ENCODE measurements at regions not wholly inside any gene's neighbourhood (a gene's known extent, or its start where the extent isn't known, plus 50 kb on each side); places are given as distances from the start of the nearest gene placed in this dataset.

DNA sequence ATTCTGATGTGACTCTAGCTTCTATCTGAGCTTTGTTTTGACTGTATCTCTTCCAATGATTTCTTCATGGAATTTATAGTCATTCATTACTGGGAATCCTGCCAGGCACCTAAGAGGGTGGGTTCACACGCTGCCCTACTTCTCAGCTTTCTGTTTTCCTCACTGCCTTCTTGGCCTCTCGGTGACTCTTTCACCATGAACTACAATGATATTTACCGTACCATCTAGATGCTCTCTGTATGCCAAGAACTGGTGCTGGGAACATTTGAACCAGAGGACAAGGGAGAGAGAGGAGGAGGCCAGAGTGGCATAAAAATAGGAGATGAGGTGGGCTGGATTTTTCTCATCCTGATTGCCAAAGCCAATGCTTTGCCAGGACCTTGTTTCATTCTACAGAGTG, 280.0 kb upstream of the P2RY1 start (continued):
- TF ChIP-seq, protein P1, sequence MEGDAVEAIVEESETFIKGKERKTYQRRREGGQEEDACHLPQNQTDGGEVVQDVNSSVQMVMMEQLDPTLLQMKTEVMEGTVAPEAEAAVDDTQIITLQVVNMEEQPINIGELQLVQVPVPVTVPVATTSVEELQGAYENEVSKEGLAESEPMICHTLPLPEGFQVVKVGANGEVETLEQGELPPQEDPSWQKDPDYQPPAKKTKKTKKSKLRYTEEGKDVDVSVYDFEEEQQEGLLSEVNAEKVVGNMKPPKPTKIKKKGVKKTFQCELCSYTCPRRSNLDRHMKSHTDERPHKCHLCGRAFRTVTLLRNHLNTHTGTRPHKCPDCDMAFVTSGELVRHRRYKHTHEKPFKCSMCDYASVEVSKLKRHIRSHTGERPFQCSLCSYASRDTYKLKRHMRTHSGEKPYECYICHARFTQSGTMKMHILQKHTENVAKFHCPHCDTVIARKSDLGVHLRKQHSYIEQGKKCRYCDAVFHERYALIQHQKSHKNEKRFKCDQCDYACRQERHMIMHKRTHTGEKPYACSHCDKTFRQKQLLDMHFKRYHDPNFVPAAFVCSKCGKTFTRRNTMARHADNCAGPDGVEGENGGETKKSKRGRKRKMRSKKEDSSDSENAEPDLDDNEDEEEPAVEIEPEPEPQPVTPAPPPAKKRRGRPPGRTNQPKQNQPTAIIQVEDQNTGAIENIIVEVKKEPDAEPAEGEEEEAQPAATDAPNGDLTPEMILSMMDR (IDR thresholded peaks at IDR 0.05 in 2 of 3, conservative IDR thresholded peaks at IDR 0.05 in 1 of 3; ENCODE audit: borderline replicate concordance in 1 of 3, insufficient read depth in 1 of 3, low read depth in 2 of 3, low read length in 2 of 3): no peak

DNA sequence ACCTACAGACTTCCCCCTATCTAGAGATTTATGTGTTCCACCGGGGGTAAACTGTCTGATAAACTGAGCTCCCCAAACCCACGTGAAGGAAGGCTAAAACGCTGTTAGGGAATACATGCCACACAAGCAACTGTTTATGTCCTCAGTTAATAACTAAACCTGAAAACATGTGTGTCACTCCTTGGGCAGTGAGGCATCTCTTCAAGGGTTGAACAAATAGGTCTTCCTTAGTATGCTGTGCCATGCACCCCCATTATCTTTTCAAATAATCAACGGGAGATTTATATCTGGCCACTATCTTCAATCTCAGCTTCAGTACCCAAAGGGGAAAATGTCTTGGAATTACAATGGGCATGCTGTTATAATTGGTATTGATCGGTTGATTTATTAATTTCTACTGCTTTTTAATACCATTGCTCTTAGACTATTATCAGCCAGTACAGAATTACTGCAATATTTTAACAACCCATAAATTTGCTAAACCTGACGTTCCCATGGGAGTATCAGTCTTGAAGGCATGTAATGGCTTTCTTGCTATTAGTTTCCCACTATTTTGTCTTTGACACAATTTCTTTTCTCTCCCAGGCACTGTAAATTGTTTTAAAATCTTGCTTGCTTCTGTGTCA, 279.2 kb upstream of the P2RY1 start:
- H2AFZ ChIP-seq (ENCODE audit: low read depth, low read length, poor library complexity, severe bottlenecking): no peak overlapping the region
- intact Hi-C loops (cut with micrococcal nuclease): no loop called here
- CTCF ChIA-PET: no interaction called here
- H3K27ac ChIP-seq (ENCODE audit: low read depth, low read length): no peak overlapping the region
- RAD21 ChIA-PET (ENCODE audit: low non-redundant PET in 1 of 2, low total read pairs in 2 of 2, uncharacterized antibody in 2 of 2, unreplicated experiment in 2 of 2): no interaction called here
- BruUV-seq (replicated peaks): no TSS peak
- no peaks in the 10 kb centered on the region for H3K4me1 ChIP-seq (ENCODE audit: control insufficient read depth in 1 of 2, insufficient read depth in 2 of 2, low read length in 2 of 2)
- no peaks in the 10 kb centered on the region for H3K9me2 ChIP-seq (ENCODE audit: insufficient read depth)
- H3K9me3 ChIP-seq (ENCODE audit: control insufficient read depth in 1 of 2, insufficient read depth in 1 of 2, low read depth in 1 of 2, low read length in 2 of 2): no peaks in the 10 kb centered on the region
- POLR2A ChIA-PET: no interaction called here
- no peak overlapping the region for H3K4me2 ChIP-seq (ENCODE audit: low read length)
- no peak for TF ChIP-seq YY1 (IDR thresholded peaks at IDR 0.05; ENCODE audit: extremely low read depth, insufficient replicate concordance, low read depth, low read length)
- TF ChIP-seq ELF1 (IDR thresholded peaks at IDR 0.05; ENCODE audit: borderline replicate concordance, low read depth): no peak
- TF ChIP-seq, protein P2, sequence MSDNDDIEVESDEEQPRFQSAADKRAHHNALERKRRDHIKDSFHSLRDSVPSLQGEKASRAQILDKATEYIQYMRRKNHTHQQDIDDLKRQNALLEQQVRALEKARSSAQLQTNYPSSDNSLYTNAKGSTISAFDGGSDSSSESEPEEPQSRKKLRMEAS (IDR thresholded peaks at IDR 0.05): no peak
- TF ChIP-seq POLR2A (IDR thresholded peaks at IDR 0.05; ENCODE audit: borderline replicate concordance, extremely low read depth, insufficient read depth, insufficient read length): no peak
- TF ChIP-seq RAD21 (IDR thresholded peaks at IDR 0.05; ENCODE audit: low read depth): no peak
- TF ChIP-seq, protein P3, sequence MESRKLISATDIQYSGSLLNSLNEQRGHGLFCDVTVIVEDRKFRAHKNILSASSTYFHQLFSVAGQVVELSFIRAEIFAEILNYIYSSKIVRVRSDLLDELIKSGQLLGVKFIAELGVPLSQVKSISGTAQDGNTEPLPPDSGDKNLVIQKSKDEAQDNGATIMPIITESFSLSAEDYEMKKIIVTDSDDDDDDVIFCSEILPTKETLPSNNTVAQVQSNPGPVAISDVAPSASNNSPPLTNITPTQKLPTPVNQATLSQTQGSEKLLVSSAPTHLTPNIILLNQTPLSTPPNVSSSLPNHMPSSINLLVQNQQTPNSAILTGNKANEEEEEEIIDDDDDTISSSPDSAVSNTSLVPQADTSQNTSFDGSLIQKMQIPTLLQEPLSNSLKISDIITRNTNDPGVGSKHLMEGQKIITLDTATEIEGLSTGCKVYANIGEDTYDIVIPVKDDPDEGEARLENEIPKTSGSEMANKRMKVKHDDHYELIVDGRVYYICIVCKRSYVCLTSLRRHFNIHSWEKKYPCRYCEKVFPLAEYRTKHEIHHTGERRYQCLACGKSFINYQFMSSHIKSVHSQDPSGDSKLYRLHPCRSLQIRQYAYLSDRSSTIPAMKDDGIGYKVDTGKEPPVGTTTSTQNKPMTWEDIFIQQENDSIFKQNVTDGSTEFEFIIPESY (IDR thresholded peaks at IDR 0.05; ENCODE audit: extremely low read depth, insufficient replicate concordance, low read length): no peak
- TF ChIP-seq ZFX (IDR thresholded peaks at IDR 0.05): no peak
- no peak for TF ChIP-seq EGR1 (IDR thresholded peaks at IDR 0.05; ENCODE audit: low read depth)
- no peak for TF ChIP-seq SIN3A (IDR thresholded peaks at IDR 0.05; ENCODE audit: low read depth)
- no peak for TF ChIP-seq EZH2phosphoT487 (IDR thresholded peaks at IDR 0.05; ENCODE audit: borderline replicate concordance)
- TF ChIP-seq JUND (IDR thresholded peaks at IDR 0.05): no peak
- no peaks in the 10 kb centered on the region for H4K20me1 ChIP-seq (ENCODE audit: insufficient read depth)
- no peak overlapping the region for H3K4me3 ChIP-seq (replicated peaks in 1 of 2; ENCODE audit: low read depth in 1 of 2, low read length in 2 of 2)
- no peaks in the 10 kb centered on the region for H3K36me3 ChIP-seq (ENCODE audit: control insufficient read depth in 1 of 2, insufficient read depth in 2 of 2, low read length in 2 of 2)
- H3K27me3 ChIP-seq (ENCODE audit: insufficient read depth, low read length): no peaks in the 10 kb centered on the region
- ATAC-seq (no peak), DNase-seq (ENCODE audit: low read depth, low spot score) (no peak)
- no peak overlapping the region for H3K9ac ChIP-seq (ENCODE audit: low read length)
- no peaks in the 10 kb centered on the region for H3K79me2 ChIP-seq (ENCODE audit: insufficient read depth, low read length)
